Body of pancreas (tissue), 4 donors: ENCODE measurements at regions not wholly inside any gene's neighbourhood (a gene's known extent, or its start where the extent isn't known, plus 50 kb on each side); places are given as distances from the start of the nearest gene placed in this dataset.

Experiments used
- ATAC-seq: fragments of 150-250 bp; one replicate; pipeline ENCODE4 v1.9.1; 2016
- DNase-seq, 4 donors: peaks; one replicate each; pipeline ENCODE4 v3.0.0-alpha.2; 2019
- H3K27ac ChIP-seq, 4 donors: fragments of 200-600 bp; sonication (generic); 1 replicate in 3 of 4; 2 replicates in 1 of 4; pipeline versions ENCODE4 v1.5.1 to v1.6.1; 2016 to 2019; ENCODE audit warnings: mild to moderate bottlenecking in 1 of 4, mixed read lengths in 1 of 4, moderate library complexity in 1 of 4
- H3K27me3 ChIP-seq, 2 donors: fragments of 200-600 bp; sonication (generic); one replicate each; pipeline ENCODE4 v1.6.0; 2016; ENCODE audit warnings: mild to moderate bottlenecking in 1 of 2
- H3K36me3 ChIP-seq, 2 donors: fragments of 200-600 bp; sonication (generic); replicated peaks in 1 of 2; 2 replicates each; pipeline ENCODE4 v1.5.1; 2016; ENCODE audit warnings: low read depth in 2 of 2; ENCODE audit not compliant: insufficient read depth in 1 of 2
- H3K4me1 ChIP-seq: fragments of 200-600 bp; sonication (generic); one replicate; pipeline ENCODE4 v1.6.0; 2016
- H3K4me3 ChIP-seq, 2 donors: fragments of 200-600 bp; sonication (generic); 1 replicate in 1 of 2; 2 replicates in 1 of 2; pipeline ENCODE4 v1.5.1; 2016 to 2019
- H3K9me3 ChIP-seq, 3 donors: fragments of 200-600 bp; sonication (generic); 1 replicate in 2 of 3; 2 replicates in 1 of 3; pipeline ENCODE4 v1.5.1; 2016
- POLR2A ChIP-seq, 3 donors: fragments of 450-650 bp; IDR thresholded peaks; one replicate each; pipeline ENCODE4 v1.6.1; 2016; ENCODE audit warnings: antibody characterized with exemption in 3 of 3, mild to moderate bottlenecking in 2 of 3
- WGBS, 2 donors: methylation state at CpG; one replicate each; pipeline ENCODE4 v1.1.5; 2017; 5-methylcytosine and 5-hydroxymethylcytosine counted together
- intact Hi-C: fragments of 100-400 bp; cut with DNase I; formaldehyde crosslinking; loops from one replicate; pipeline ENCODE4 v1.15.1; 2023
- TF ChIP-seq, protein P1 (sequence below), 7 experiments: fragments of 450-650 bp in 4 of 7; fragments of 200-600 bp in 3 of 7; sonication (generic) in 3 of 7; IDR thresholded peaks; one replicate each; pipeline ENCODE4 v1.5.1; 2016 to 2019; ENCODE audit warnings: antibody characterized with exemption in 7 of 7

DNA sequence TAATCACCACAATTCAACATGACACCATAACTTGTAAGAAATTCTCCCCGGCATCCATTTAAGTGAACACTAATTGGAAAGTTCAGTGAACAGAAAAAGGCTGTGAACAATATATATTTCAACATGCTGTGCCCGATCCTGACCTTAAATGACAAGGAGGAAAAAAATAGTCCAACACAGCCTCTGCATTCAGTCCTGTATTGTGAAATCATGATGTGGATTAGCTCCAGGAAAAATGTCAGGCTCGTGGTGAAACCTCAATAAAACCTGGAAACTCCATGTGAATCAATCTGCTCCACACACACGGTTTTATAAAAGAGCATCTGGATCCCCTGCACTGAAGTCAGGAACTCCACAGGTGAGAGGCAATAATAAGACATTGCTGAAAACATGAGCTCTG is 145.4 kb upstream of the SPOPL start:
- intact Hi-C loops, result no loop called here
- H3K27ac ChIP-seq, result peak overlapping the region in 3 of 4 donors; percentile 22 to 52 (median 48)
- TF ChIP-seq, protein P1, sequence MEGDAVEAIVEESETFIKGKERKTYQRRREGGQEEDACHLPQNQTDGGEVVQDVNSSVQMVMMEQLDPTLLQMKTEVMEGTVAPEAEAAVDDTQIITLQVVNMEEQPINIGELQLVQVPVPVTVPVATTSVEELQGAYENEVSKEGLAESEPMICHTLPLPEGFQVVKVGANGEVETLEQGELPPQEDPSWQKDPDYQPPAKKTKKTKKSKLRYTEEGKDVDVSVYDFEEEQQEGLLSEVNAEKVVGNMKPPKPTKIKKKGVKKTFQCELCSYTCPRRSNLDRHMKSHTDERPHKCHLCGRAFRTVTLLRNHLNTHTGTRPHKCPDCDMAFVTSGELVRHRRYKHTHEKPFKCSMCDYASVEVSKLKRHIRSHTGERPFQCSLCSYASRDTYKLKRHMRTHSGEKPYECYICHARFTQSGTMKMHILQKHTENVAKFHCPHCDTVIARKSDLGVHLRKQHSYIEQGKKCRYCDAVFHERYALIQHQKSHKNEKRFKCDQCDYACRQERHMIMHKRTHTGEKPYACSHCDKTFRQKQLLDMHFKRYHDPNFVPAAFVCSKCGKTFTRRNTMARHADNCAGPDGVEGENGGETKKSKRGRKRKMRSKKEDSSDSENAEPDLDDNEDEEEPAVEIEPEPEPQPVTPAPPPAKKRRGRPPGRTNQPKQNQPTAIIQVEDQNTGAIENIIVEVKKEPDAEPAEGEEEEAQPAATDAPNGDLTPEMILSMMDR (IDR thresholded peaks at IDR 0.05), result no peak
- no peak for TF ChIP-seq POLR2A (IDR thresholded peaks at IDR 0.05)
- H3K9me3 ChIP-seq, result no peaks in the 10 kb centered on the region
- H3K4me3 ChIP-seq, result no peak overlapping the region
- H3K36me3 ChIP-seq, result no peaks in the 10 kb centered on the region
- 5 to 7% methylated on average over 4 of the region's 4 CpGs for WGBS, 2 donors
- peaks cover 19% of the 10 kb centered on the region for H3K4me1 ChIP-seq
- peak; percentile 96 for ATAC-seq
- H3K27me3 ChIP-seq, result no peaks in the 10 kb centered on the region
- DNase-seq, result peak; percentile 24 to 66 (median 30)

DNA sequence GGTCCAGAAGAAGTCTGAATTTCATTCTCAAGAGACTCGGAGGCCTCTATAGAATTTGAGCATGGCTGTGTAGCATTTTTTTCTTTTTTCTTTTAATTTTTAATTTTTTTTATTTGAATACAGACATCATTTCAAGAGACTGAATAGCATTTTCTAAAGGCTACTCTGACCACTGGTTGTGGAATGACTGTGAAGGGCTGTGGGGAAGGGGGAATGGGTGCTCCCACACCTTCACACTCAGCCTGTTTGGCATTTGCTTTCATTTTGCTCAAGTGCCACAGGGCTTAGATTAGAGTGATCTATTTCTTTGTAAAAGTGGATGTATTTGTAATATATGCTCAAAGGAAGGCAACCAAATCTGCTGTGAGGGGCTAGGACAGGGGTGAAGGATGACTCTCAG is 142.0 kb upstream of the SPOPL start:
- Histone ChIP-seq H3K36me3 (no peaks in the 10 kb centered on the region), H3K9me3 (no peaks in the 10 kb centered on the region), H3K4me3 (no peak overlapping the region), H3K4me1 (peaks cover 24% of the 10 kb centered on the region), H3K27ac (no peak overlapping the region), H3K27me3 (no peaks in the 10 kb centered on the region)
- TF ChIP-seq POLR2A (IDR thresholded peaks at IDR 0.05), result no peak
- TF ChIP-seq, protein P1 (IDR thresholded peaks at IDR 0.05), result no peak
- intact Hi-C loops, result no loop called here
- WGBS, 2 donors, result 100% methylated on average over 1 of the region's 1 CpG
- ATAC-seq (no peak), DNase-seq (no peak)

DNA sequence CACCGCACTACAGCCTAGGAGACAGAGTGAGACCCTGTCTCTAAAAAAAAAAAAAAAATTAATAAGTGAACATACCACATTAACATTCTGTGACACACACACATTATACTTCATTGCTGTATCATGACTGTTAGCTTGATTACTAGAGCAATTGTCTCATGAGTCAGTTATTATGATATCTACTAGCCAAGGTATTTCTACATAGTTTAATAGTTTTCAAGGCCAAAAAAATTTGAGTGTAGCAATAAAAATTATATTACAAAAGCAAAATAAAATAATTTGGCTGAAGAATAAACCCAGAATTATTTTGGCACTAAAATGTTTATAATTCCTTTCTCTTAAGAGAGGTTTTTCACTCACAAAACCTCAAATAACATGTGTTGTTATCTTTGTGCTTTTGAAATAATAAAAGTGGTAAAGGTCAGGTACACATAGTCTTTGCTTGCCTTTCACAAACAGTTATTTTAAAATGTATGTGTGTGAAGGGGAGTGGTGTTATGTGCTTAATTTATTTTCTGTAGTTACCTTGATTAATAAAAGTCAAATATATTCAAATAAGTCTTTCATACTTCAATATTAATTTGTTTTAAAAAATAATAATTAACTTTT is 136.9 kb upstream of the SPOPL start:
- intact Hi-C loops, result no loop called here
- Histone ChIP-seq H3K4me3 (no peak overlapping the region), H3K9me3 (no peaks in the 10 kb centered on the region), H3K27ac (no peak overlapping the region), H3K4me1 (peaks cover 7% of the 10 kb centered on the region), H3K27me3 (no peaks in the 10 kb centered on the region), H3K36me3 (no peaks in the 10 kb centered on the region)
- WGBS, 2 donors, result 89 to 100% methylated on average over 1 of the region's 1 CpG
- ATAC-seq, result peak; percentile 52
- no peak for TF ChIP-seq POLR2A (IDR thresholded peaks at IDR 0.05)
- TF ChIP-seq, protein P1 (IDR thresholded peaks at IDR 0.05), result no peak
- no peak for DNase-seq

DNA sequence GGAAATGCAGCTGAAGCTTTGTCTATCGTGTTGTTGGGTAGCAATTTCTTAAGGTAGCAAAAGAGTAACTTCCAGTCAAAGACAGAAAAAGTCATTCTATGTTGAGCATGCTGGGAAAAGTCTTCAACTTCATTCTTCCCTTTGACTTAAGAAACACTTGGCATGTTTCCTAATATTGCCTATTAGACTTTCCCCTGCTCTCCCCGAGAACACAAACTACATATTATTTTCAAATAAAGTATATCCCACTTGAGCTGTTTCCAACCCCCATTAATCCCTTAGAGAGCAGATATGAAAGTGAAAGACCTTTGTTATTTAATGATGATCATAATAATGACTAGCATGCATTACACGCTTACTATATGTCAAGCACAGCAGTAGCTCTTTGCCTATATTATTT is 136.0 kb upstream of the SPOPL start:
- ATAC-seq (no peak), DNase-seq (no peak)
- Histone ChIP-seq H3K4me1 (peaks cover 7% of the 10 kb centered on the region), H3K27ac (no peak overlapping the region), H3K4me3 (no peak overlapping the region), H3K9me3 (no peaks in the 10 kb centered on the region), H3K27me3 (no peaks in the 10 kb centered on the region), H3K36me3 (no peaks in the 10 kb centered on the region)
- intact Hi-C loops, result no loop called here
- TF ChIP-seq, protein P1 (IDR thresholded peaks at IDR 0.05), result no peak
- TF ChIP-seq POLR2A (IDR thresholded peaks at IDR 0.05), result no peak
- 85 to 90% methylated on average over 3 of the region's 3 CpGs for WGBS, 2 donors

DNA sequence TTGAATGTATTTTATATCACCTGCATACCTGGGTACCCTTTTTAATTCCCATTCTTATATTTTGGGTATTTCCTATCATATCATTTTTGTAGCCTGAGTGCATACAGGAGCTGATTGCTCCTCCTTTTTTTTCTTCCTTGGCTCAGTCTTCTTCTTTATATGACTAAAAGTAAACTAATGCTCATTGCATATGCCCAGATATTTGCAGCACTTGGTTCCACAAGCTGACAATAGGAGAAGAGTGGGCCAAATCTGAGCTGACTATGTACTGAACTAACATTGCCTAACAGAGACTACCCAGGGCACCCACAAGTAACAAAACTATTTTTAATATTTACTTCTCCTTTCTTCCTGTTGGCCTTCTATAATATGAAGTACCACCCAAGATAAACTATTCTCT is 131.7 kb upstream of the SPOPL start:
- Histone ChIP-seq H3K27ac (no peak overlapping the region), H3K9me3 (no peaks in the 10 kb centered on the region), H3K27me3 (no peaks in the 10 kb centered on the region), H3K4me1 (no peaks in the 10 kb centered on the region), H3K36me3 (no peaks in the 10 kb centered on the region), H3K4me3 (no peak overlapping the region)
- DNase-seq, result peak in 1 of 4 donors; percentile 7
- intact Hi-C loops, result loop anchor here (10.0 kb wide), 1 partner anchor 465 kb away; no protein-coding TSS in a partner anchor
- no peak for ATAC-seq
- TF ChIP-seq, protein P1 (IDR thresholded peaks at IDR 0.05), result no peak
- TF ChIP-seq POLR2A (IDR thresholded peaks at IDR 0.05), result no peak
